Neutrophil (primary cell): ENCODE measurements at regions not wholly inside any gene's neighbourhood (a gene's known extent, or its start where the extent isn't known, plus 50 kb on each side); places are given as distances from the start of the nearest gene placed in this dataset.

Experiments used
- H3K27ac ChIP-seq: fragments of 200-600 bp; sonication (generic); 2 replicates; pipeline ENCODE4 v1.5.1; 2016; ENCODE audit warnings: mild to moderate bottlenecking, moderate library complexity
- H3K27me3 ChIP-seq: fragments of 200-600 bp; sonication (generic); 2 replicates; pipeline ENCODE4 v1.6.0; 2016; ENCODE audit warnings: mild to moderate bottlenecking
- H3K36me3 ChIP-seq: fragments of 200-600 bp; sonication (generic); 2 replicates; pipeline ENCODE4 v1.5.1; 2017
- H3K4me1 ChIP-seq, 2 experiments: fragments of 200-600 bp in 1 of 2; sonication (generic) in 1 of 2; 1 replicate in 1 of 2; 2 replicates in 1 of 2; pipeline versions ENCODE4 v1.5.1 to v1.6.1; 2013 to 2016; ENCODE audit warnings: low read depth in 1 of 2, low read length in 1 of 2, mild to moderate bottlenecking in 1 of 2, moderate library complexity in 1 of 2; ENCODE audit not compliant: control insufficient read depth in 1 of 2, insufficient read depth in 1 of 2
- H3K4me3 ChIP-seq, 2 experiments: fragments of 200-600 bp in 1 of 2; sonication (generic) in 1 of 2; 1 replicate in 1 of 2; 2 replicates in 1 of 2; pipeline ENCODE4 v1.5.1; 2013 to 2016; ENCODE audit warnings: low read depth in 1 of 2, low read length in 1 of 2, mild to moderate bottlenecking in 1 of 2, moderate library complexity in 1 of 2
- H3K9me3 ChIP-seq: fragments of 200-600 bp; sonication (generic); 2 replicates; pipeline ENCODE4 v1.5.1; 2016
- TF ChIP-seq, protein P1 (sequence below): fragments of 200-600 bp; sonication (generic); IDR thresholded peaks from 2 replicates; pipeline ENCODE4 v1.5.1; 2016; ENCODE audit warnings: antibody characterized with exemption

GRCh38 chr6:85355816-85356215 lies 94.1 kb upstream of the NT5E start:
- H3K4me1 ChIP-seq, result no peaks in the 10 kb centered on the region
- H3K27me3 ChIP-seq, result no peaks in the 10 kb centered on the region
- H3K27ac ChIP-seq, result no peak overlapping the region
- TF ChIP-seq, protein P1, sequence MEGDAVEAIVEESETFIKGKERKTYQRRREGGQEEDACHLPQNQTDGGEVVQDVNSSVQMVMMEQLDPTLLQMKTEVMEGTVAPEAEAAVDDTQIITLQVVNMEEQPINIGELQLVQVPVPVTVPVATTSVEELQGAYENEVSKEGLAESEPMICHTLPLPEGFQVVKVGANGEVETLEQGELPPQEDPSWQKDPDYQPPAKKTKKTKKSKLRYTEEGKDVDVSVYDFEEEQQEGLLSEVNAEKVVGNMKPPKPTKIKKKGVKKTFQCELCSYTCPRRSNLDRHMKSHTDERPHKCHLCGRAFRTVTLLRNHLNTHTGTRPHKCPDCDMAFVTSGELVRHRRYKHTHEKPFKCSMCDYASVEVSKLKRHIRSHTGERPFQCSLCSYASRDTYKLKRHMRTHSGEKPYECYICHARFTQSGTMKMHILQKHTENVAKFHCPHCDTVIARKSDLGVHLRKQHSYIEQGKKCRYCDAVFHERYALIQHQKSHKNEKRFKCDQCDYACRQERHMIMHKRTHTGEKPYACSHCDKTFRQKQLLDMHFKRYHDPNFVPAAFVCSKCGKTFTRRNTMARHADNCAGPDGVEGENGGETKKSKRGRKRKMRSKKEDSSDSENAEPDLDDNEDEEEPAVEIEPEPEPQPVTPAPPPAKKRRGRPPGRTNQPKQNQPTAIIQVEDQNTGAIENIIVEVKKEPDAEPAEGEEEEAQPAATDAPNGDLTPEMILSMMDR, result no peak
- no peaks in the 10 kb centered on the region for H3K9me3 ChIP-seq
- H3K36me3 ChIP-seq, result no peaks in the 10 kb centered on the region
- H3K4me3 ChIP-seq, result no peak overlapping the region

GRCh38 chr6:85354761-85355618 lies 94.9 kb upstream of the NT5E start:
- H3K9me3 ChIP-seq, result no peaks in the 10 kb centered on the region
- H3K4me1 ChIP-seq, result no peaks in the 10 kb centered on the region
- no peak overlapping the region for H3K27ac ChIP-seq
- TF ChIP-seq, protein P1, result peak; percentile 87
- H3K27me3 ChIP-seq, result peaks cover 5% of the 10 kb centered on the region
- no peaks in the 10 kb centered on the region for H3K36me3 ChIP-seq
- no peak overlapping the region for H3K4me3 ChIP-seq

DNA sequence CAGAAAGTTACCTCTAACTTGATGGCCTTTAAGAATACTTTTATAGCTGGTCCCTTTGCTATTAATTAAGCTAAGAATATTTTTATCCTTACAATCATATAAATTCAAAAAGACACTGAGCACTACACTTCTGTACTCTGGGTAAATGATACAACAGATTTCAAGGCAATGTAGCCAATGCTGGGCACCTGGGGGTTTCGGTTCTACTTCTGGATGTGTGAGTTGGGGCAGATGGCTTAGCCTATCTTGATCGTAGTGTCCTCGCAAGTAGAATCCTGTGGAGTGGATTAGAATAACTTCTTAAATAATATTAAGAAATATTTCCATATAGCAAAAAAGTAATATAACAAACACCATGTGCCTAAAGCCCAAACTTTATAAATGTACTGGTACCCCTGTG lies 96.9 kb upstream of the NT5E start:
- TF ChIP-seq, protein P1, result no peak
- H3K9me3 ChIP-seq, result no peaks in the 10 kb centered on the region
- H3K4me1 ChIP-seq, result no peaks in the 10 kb centered on the region
- peaks cover 5% of the 10 kb centered on the region for H3K27me3 ChIP-seq
- no peak overlapping the region for H3K27ac ChIP-seq
- no peaks in the 10 kb centered on the region for H3K36me3 ChIP-seq
- H3K4me3 ChIP-seq, result no peak overlapping the region

DNA sequence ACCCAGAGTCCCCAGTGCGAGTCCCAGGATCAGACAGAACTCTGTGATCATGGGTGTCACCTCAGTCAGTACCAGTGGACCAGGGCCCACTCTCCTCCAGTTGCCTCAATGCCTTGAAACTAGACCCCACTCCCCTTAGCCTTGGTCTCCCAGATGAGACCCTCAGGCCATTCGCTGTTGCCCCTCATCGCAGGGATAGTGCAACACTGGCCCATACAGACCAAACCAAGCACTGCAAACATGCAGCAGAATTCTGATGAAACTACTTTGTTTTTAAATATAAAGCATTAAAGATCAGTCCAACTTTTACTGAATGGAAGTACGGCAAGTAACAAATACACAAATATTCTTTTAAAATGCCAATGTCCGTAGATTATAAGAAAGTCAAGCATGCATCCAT lies 101.2 kb upstream of the NT5E start:
- H3K9me3 ChIP-seq, result no peaks in the 10 kb centered on the region
- no peak overlapping the region for H3K27ac ChIP-seq
- H3K4me1 ChIP-seq, result no peaks in the 10 kb centered on the region
- no peak overlapping the region for H3K4me3 ChIP-seq
- H3K36me3 ChIP-seq, result no peaks in the 10 kb centered on the region
- TF ChIP-seq, protein P1, result no peak
- peaks cover 14% of the 10 kb centered on the region for H3K27me3 ChIP-seq

DNA sequence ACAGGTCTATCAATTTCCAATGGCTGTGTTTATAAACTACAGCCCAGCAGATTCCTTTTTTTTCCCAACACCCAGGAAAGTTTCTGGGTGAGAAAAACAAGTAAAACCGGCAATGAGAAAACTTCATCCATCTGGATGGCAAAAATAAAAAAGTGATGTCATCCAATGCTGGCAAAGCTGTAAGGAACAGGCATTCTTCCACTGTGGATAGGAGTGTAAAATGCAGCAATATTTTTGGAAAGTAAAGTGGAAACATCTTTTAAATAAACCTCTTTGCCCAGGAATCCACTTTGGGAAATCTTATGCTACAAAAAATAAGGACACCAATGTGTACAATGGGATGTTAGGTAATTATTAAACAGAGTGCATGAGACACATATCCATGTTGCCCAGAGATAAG lies 102.1 kb upstream of the NT5E start:
- no peaks in the 10 kb centered on the region for H3K9me3 ChIP-seq
- H3K27ac ChIP-seq, result no peak overlapping the region
- no peak overlapping the region for H3K4me3 ChIP-seq
- no peaks in the 10 kb centered on the region for H3K4me1 ChIP-seq
- peaks cover 14% of the 10 kb centered on the region for H3K27me3 ChIP-seq
- H3K36me3 ChIP-seq, result no peaks in the 10 kb centered on the region
- TF ChIP-seq, protein P1, result no peak
